K562 (cell line): ENCODE measurements at regions not wholly inside any gene's neighbourhood (a gene's known extent, or its start where the extent isn't known, plus 50 kb on each side); places are given as distances from the start of the nearest gene placed in this dataset.

Experiments used
- CREB1 ChIP-seq, 2 experiments: sonication (generic) in 1 of 2; formaldehyde crosslinking in 1 of 2; IDR thresholded peaks; 2 replicates each; pipeline versions ENCODE4 v1.6.1 to v1.8.0; 2012 to 2022; ENCODE audit warnings: inconsistent platforms in 1 of 2, mild to moderate bottlenecking in 1 of 2, missing genetic modification reagents in 1 of 2, moderate library complexity in 1 of 2
- GTF2F1 ChIP-seq: IDR thresholded peaks from 2 replicates; pipeline ENCODE4 v1.6.1; 2011; ENCODE audit warnings: low read depth, low read length, improper control_type of control experiment
- KLF1 ChIP-seq: fragments of 450-650 bp; IDR thresholded peaks from 2 replicates; pipeline ENCODE4 v1.6.1; 2016; ENCODE audit warnings: missing genetic modification characterization, missing compliant biosample characterization
- TF ChIP-seq, protein P1 (sequence below), 3 experiments: IDR thresholded peaks in 2 of 3; conservative IDR thresholded peaks in 1 of 3; 2 replicates each; pipeline ENCODE4 v1.5.1; 2011 to 2012; ENCODE audit warnings: low read length in 3 of 3, mild to moderate bottlenecking in 3 of 3, control low read depth in 2 of 3, improper control_type of control experiment in 1 of 3, inconsistent platforms in 1 of 3, low read depth in 1 of 3, mixed read lengths in 1 of 3, moderate library complexity in 1 of 3; ENCODE audit not compliant: insufficient read depth in 2 of 3

DNA sequence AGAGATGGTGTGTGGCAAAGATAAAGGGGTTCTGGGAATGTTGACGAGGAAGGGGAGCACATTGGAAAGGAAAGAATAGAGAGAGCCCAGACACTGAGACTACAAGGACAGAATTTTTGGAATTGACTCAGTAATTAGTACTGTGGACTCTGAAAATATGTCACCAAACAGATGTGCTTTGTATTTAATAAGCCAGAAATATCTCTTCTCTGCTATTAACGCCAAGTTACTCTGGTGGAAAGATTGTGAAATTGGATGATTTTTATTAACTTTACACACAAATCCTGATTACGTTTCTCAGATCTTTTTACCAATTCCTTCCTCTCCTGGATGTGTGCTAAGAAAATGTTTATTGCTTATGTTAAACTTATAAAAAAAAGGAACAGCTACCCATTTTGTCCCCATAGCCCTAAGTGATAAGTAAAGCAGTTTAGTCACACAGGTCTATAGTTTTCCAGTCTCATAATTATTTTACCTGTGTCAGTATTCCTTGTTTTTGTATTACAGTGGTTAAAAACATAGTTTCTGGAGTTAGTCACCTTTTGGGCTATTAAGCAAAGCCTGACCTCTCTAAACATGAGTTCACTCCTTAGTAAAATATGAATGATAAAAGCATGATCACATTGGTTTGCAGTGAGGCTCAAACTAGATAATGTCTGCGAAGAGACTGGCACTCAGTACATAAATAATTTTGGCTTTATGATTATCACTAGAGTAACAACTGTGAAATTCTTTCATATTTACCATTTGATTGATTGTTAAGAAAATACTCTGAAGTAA lies 1068.3 kb downstream of the STIM2 start:
- no peak for TF ChIP-seq KLF1 (tag)
- no peak for TF ChIP-seq CREB1 (IDR thresholded peaks at IDR 0.05)
- TF ChIP-seq CREB1 (CRISPR knock-in tag; IDR thresholded peaks at IDR 0.05): no peak
- TF ChIP-seq GTF2F1: no peak
- TF ChIP-seq, protein P1, sequence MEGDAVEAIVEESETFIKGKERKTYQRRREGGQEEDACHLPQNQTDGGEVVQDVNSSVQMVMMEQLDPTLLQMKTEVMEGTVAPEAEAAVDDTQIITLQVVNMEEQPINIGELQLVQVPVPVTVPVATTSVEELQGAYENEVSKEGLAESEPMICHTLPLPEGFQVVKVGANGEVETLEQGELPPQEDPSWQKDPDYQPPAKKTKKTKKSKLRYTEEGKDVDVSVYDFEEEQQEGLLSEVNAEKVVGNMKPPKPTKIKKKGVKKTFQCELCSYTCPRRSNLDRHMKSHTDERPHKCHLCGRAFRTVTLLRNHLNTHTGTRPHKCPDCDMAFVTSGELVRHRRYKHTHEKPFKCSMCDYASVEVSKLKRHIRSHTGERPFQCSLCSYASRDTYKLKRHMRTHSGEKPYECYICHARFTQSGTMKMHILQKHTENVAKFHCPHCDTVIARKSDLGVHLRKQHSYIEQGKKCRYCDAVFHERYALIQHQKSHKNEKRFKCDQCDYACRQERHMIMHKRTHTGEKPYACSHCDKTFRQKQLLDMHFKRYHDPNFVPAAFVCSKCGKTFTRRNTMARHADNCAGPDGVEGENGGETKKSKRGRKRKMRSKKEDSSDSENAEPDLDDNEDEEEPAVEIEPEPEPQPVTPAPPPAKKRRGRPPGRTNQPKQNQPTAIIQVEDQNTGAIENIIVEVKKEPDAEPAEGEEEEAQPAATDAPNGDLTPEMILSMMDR (IDR thresholded peaks at IDR 0.05 in 2 of 3, conservative IDR thresholded peaks at IDR 0.05 in 1 of 3; ENCODE audit: insufficient read depth in 2 of 3, low read depth in 1 of 3, low read length in 3 of 3): no peak
